Pulmonary artery endothelial cell (primary cell): ENCODE measurements at regions not wholly inside any gene's neighbourhood (a gene's known extent, or its start where the extent isn't known, plus 50 kb on each side); places are given as distances from the start of the nearest gene placed in this dataset.

Experiments used
- DNase-seq: peaks from one replicate; pipeline ENCODE4 v3.0.0-alpha.2; 2011; ENCODE audit warnings: low read depth, low spot score

GRCh38 chr4:71930459-71930858 is 101.3 kb upstream of the NPFFR2 start:
- no peak for DNase-seq

GRCh38 chr4:71932941-71933340 is 98.9 kb upstream of the NPFFR2 start:
- no peak for DNase-seq

GRCh38 chr4:71938776-71939175 is 93.0 kb upstream of the NPFFR2 start:
- DNase-seq: no peak

GRCh38 chr4:71941001-71941400 is 90.8 kb upstream of the NPFFR2 start:
- no peak for DNase-seq

GRCh38 chr4:71944956-71945355 is 86.8 kb upstream of the NPFFR2 start:
- DNase-seq: peak; percentile 59

- no peak for DNase-seq
These were observed 86.0 kb upstream of the NPFFR2 start for GRCh38 chr4:71945791-71946190.

- DNase-seq: no peak
These were observed 72.8 kb upstream of the NPFFR2 start for GRCh38 chr4:71958978-71959377.

- DNase-seq: no peak
These were observed 69.1 kb upstream of the NPFFR2 start for GRCh38 chr4:71962622-71963264.

- DNase-seq: no peak
These were observed 57.1 kb upstream of the NPFFR2 start for GRCh38 chr4:71974681-71975080.

- no peak for DNase-seq
These were observed 55.3 kb upstream of the NPFFR2 start for GRCh38 chr4:71976523-71976922.

- DNase-seq: peak; percentile 45
These were observed 53.5 kb upstream of the NPFFR2 start for GRCh38 chr4:71978210-71978835.

- DNase-seq: no peak
These were observed 50.8 kb upstream of the NPFFR2 start for GRCh38 chr4:71980976-71981375.
